Upper lobe of right lung (tissue), 1 donor: ENCODE measurements at regions not wholly inside any gene's neighbourhood (a gene's known extent, or its start where the extent isn't known, plus 50 kb on each side); places are given as distances from the start of the nearest gene placed in this dataset.

Experiments
- ATAC-seq: fragments of 200-7000 bp; cut with Tn5 transposase; one replicate; pipeline ENCODE4 v1.9.1; 2020; ENCODE audit warnings: mild to moderate bottlenecking, moderate library complexity
- DNase-seq: peaks from one replicate; pipeline ENCODE4 v3.0.0-alpha.2; 2020
- H3K27ac ChIP-seq: fragments of 200-600 bp; one replicate; pipeline ENCODE4 v1.8.0; 2022
- H3K27me3 ChIP-seq: fragments of 200-600 bp; one replicate; pipeline ENCODE4 v1.8.0; 2022; ENCODE audit warnings: mild to moderate bottlenecking
- H3K36me3 ChIP-seq: fragments of 200-600 bp; one replicate; pipeline ENCODE4 v1.8.0; 2022
- H3K4me1 ChIP-seq: fragments of 200-600 bp; one replicate; pipeline ENCODE4 v1.8.0; 2022
- H3K4me3 ChIP-seq: fragments of 200-600 bp; one replicate; pipeline ENCODE4 v1.8.0; 2022; ENCODE audit warnings: mild to moderate bottlenecking
- H3K9me3 ChIP-seq: fragments of 200-600 bp; one replicate; pipeline ENCODE4 v1.8.0; 2022
- CTCF ChIP-seq: fragments of 200-600 bp; IDR thresholded peaks from one replicate; pipeline ENCODE4 v1.8.0; 2022; ENCODE audit warnings: antibody characterized with exemption
- intact Hi-C: fragments of 100-400 bp; cut with DNase I; formaldehyde crosslinking; loops from one replicate; pipeline ENCODE4 v1.11.0; 2022
- donor health status: DM: no; HTN: yes; CAD: no; lungs with severe emphysema.

- TF ChIP-seq CTCF: no peak
- Histone ChIP-seq H3K27me3 (peaks cover 42% of the 10 kb centered on the region), H3K4me3 (no peak overlapping the region), H3K9me3 (no peaks in the 10 kb centered on the region), H3K27ac (no peak overlapping the region), H3K4me1 (no peaks in the 10 kb centered on the region), H3K36me3 (no peaks in the 10 kb centered on the region)
- no peak for DNase-seq
- ATAC-seq: peak; percentile 22
- intact Hi-C loops: no loop called here
Measured at GRCh38 chr5:73367650-73368049, 80.9 kb downstream of the FOXD1 start.

GRCh38 chr5:73365990-73366667, 82.4 kb downstream of the FOXD1 start:
- Histone ChIP-seq H3K4me3 (no peak overlapping the region), H3K4me1 (no peaks in the 10 kb centered on the region), H3K27me3 (peaks cover 31% of the 10 kb centered on the region), H3K36me3 (no peaks in the 10 kb centered on the region), H3K9me3 (no peaks in the 10 kb centered on the region), H3K27ac (no peak overlapping the region)
- ATAC-seq (no peak), DNase-seq (no peak)
- intact Hi-C loops: no loop called here
- TF ChIP-seq CTCF: no peak

GRCh38 chr5:73365301-73365853, 83.2 kb downstream of the FOXD1 start:
- ATAC-seq (no peak), DNase-seq (no peak)
- TF ChIP-seq CTCF: no peak
- intact Hi-C loops: no loop called here
- H3K4me3 ChIP-seq: no peak overlapping the region
- H3K4me1 ChIP-seq: no peaks in the 10 kb centered on the region
- H3K27ac ChIP-seq: no peak overlapping the region
- H3K9me3 ChIP-seq: no peaks in the 10 kb centered on the region
- H3K36me3 ChIP-seq: no peaks in the 10 kb centered on the region
- H3K27me3 ChIP-seq: peaks cover 24% of the 10 kb centered on the region

GRCh38 chr5:73363911-73364730, 84.5 kb downstream of the FOXD1 start:
- Histone ChIP-seq H3K27ac (no peak overlapping the region), H3K4me3 (no peak overlapping the region), H3K27me3 (peaks cover 12% of the 10 kb centered on the region), H3K9me3 (no peaks in the 10 kb centered on the region), H3K36me3 (no peaks in the 10 kb centered on the region), H3K4me1 (no peaks in the 10 kb centered on the region)
- no peak for ATAC-seq
- TF ChIP-seq CTCF: no peak
- DNase-seq: no peak
- intact Hi-C loops: no loop called here

GRCh38 chr5:73359395-73359794, 89.2 kb downstream of the FOXD1 start:
- H3K9me3 ChIP-seq: no peaks in the 10 kb centered on the region
- no peaks in the 10 kb centered on the region for H3K4me1 ChIP-seq
- intact Hi-C loops: no loop called here
- no peak overlapping the region for H3K4me3 ChIP-seq
- ATAC-seq (no peak), DNase-seq (no peak)
- H3K36me3 ChIP-seq: no peaks in the 10 kb centered on the region
- peaks cover 27% of the 10 kb centered on the region for H3K27me3 ChIP-seq
- no peak for TF ChIP-seq CTCF
- H3K27ac ChIP-seq: no peak overlapping the region
